Small intestine (tissue), 7 donors: ENCODE measurements at regions not wholly inside any gene's neighbourhood (a gene's known extent, or its start where the extent isn't known, plus 50 kb on each side); places are given as distances from the start of the nearest gene placed in this dataset.

Experiments
- DNase-seq, 2 donors: peaks; one replicate each; pipeline versions ENCODE4 v3.0.0 to v3.0.0-alpha.2; 2013
- FAIRE-seq: peaks from 2 replicates; lab custom pipeline; 2012; peaks lifted over from hg19 to GRCh38; lab: Jason Lieb, UNC
- H3K27ac ChIP-seq, 3 donors: one replicate each; pipeline ENCODE4 v1.5.1; 2013; ENCODE audit warnings: low read length in 2 of 3, mild to moderate bottlenecking in 2 of 3, control low read depth in 1 of 3, inconsistent platforms in 1 of 3, low read depth in 1 of 3, moderate library complexity in 1 of 3
- H3K27me3 ChIP-seq, 3 donors: one replicate each; pipeline ENCODE4 v1.6.1; 2013; ENCODE audit warnings: low read length in 3 of 3, inconsistent platforms in 1 of 3; ENCODE audit not compliant: control insufficient read depth in 3 of 3, insufficient read depth in 3 of 3
- H3K36me3 ChIP-seq, 3 donors: one replicate each; pipeline ENCODE4 v1.6.1; 2013; ENCODE audit warnings: low read length in 3 of 3, inconsistent platforms in 1 of 3, low read depth in 1 of 3, mild to moderate bottlenecking in 1 of 3, moderate library complexity in 1 of 3; ENCODE audit not compliant: control insufficient read depth in 3 of 3, insufficient read depth in 2 of 3
- H3K4me1 ChIP-seq, 3 donors: one replicate each; pipeline ENCODE4 v1.6.1; 2013; ENCODE audit warnings: low read length in 2 of 3, inconsistent platforms in 1 of 3, low read depth in 1 of 3, mild to moderate bottlenecking in 1 of 3, moderate library complexity in 1 of 3; ENCODE audit not compliant: control insufficient read depth in 3 of 3, insufficient read depth in 2 of 3
- H3K4me3 ChIP-seq, 3 donors: one replicate each; pipeline ENCODE4 v1.5.1; 2013; ENCODE audit warnings: low read length in 3 of 3, control low read depth in 1 of 3, inconsistent platforms in 1 of 3, low read depth in 1 of 3, mild to moderate bottlenecking in 1 of 3, moderate library complexity in 1 of 3
- H3K9me3 ChIP-seq, 2 donors: one replicate each; pipeline ENCODE4 v1.6.1; 2013; ENCODE audit warnings: low read depth in 1 of 2, low read length in 1 of 2; ENCODE audit not compliant: control insufficient read depth in 2 of 2, insufficient read depth in 1 of 2
- WGBS, 3 donors: extraction: QIAGEN DNeasy Blood & Tissue Kit; methylation state at CpG; one replicate each; pipeline ENCODE4 v1.1.7; 2013; 5-methylcytosine and 5-hydroxymethylcytosine counted together
- donor health status: healthy with polysubstance abuse.
- donor health status: control.
- donor health status: control.
- donor health status: Bipolar disorder and iron deficiency.
- donor health status: healthy.

GRCh38 chr12:105977652-105978051, 161.1 kb downstream of the NUAK1 start:
- Histone ChIP-seq H3K9me3 (no peaks in the 10 kb centered on the region), H3K27me3 (peaks cover 0 to 2% (median 0%) of the 10 kb centered on the region in 3 donors), H3K4me1 (no peaks in the 10 kb centered on the region), H3K4me3 (no peak overlapping the region), H3K36me3 (no peaks in the 10 kb centered on the region), H3K27ac (no peak overlapping the region)
- DNase-seq (no peak), FAIRE-seq (no peak)
- 81 to 90% (median 88%) methylated on average over 1 of the region's 1 CpG for WGBS, 3 donors

GRCh38 chr12:105978276-105978675, 160.5 kb downstream of the NUAK1 start:
- no peak overlapping the region for H3K27ac ChIP-seq
- no peaks in the 10 kb centered on the region for H3K36me3 ChIP-seq
- FAIRE-seq (no peak), DNase-seq (no peak)
- H3K27me3 ChIP-seq = peaks cover 0 to 2% (median 0%) of the 10 kb centered on the region in 3 donors
- no peak overlapping the region for H3K4me3 ChIP-seq
- no peaks in the 10 kb centered on the region for H3K4me1 ChIP-seq
- WGBS, 3 donors = 77 to 81% (median 79%) methylated on average over 3 of the region's 3 CpGs
- H3K9me3 ChIP-seq = no peaks in the 10 kb centered on the region

- Histone ChIP-seq H3K9me3 (no peaks in the 10 kb centered on the region), H3K4me3 (no peak overlapping the region), H3K36me3 (no peaks in the 10 kb centered on the region), H3K27ac (no peak overlapping the region), H3K27me3 (peaks cover 0 to 2% (median 0%) of the 10 kb centered on the region in 3 donors), H3K4me1 (no peaks in the 10 kb centered on the region)
- DNase-seq (no peak), FAIRE-seq (no peak)
- WGBS, 3 donors = 51 to 57% (median 53%) methylated on average over 3 of the region's 3 CpGs
Observed at GRCh38 chr12:105978686-105979085, 160.1 kb downstream of the NUAK1 start.

DNA sequence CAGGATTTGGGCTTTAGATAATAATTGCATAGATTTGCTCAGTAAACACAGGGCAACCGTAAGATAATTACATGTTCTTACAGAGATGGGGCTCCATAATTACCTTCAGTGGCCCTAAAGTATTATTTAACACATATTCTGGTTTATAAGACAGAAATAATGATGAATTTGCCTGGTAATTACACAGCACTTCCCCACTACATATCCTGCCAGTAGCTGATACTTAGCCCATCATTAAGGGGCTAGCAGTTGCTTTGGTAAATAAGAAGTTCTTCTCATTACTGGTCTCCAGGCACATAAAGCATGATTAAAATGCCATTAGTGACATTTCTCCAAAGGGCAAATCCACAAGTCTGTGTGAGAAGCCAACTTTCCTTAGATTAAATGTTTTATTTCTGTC, 158.7 kb downstream of the NUAK1 start:
- H3K4me3 ChIP-seq = no peak overlapping the region
- H3K27ac ChIP-seq = no peak overlapping the region
- WGBS, 3 donors = 39 to 77% (median 56%) methylated on average over 1 of the region's 1 CpG
- H3K27me3 ChIP-seq = peaks cover 0 to 3% (median 0%) of the 10 kb centered on the region in 3 donors
- H3K36me3 ChIP-seq = no peaks in the 10 kb centered on the region
- H3K9me3 ChIP-seq = no peaks in the 10 kb centered on the region
- FAIRE-seq (no peak), DNase-seq (no peak)
- H3K4me1 ChIP-seq = no peaks in the 10 kb centered on the region

- no peak for FAIRE-seq
- WGBS, 3 donors = 86 to 91% (median 88%) methylated on average over 5 of the region's 5 CpGs
Observed at GRCh38 chr12:105980533-105980932, 158.2 kb downstream of the NUAK1 start.

DNA sequence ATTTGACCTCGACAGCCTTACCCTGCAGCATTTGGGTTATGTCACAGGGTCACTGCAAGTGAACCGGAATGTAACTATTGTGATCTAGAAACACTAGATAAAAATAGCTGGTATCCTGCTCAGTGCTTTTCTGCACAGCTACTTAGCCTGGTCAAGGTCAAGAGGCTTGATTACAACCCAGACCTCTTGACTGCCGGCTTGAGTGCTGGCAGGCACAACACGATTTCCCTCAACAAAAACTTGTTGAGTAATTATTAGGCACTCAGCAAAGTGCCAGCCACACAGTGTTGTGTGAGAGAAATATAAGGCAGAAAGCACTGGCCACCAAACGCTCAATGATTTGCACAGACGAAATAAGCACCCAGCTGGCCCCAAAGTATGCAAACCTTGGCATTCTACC, 156.7 kb downstream of the NUAK1 start:
- H3K4me1 ChIP-seq = no peaks in the 10 kb centered on the region
- WGBS, 3 donors = 60 to 75% (median 61%) methylated on average over 6 of the region's 6 CpGs
- H3K27me3 ChIP-seq = peaks cover 0 to 5% (median 0%) of the 10 kb centered on the region in 3 donors
- H3K36me3 ChIP-seq = no peaks in the 10 kb centered on the region
- H3K4me3 ChIP-seq = no peak overlapping the region
- H3K27ac ChIP-seq = no peak overlapping the region
- FAIRE-seq = no peak
- H3K9me3 ChIP-seq = no peaks in the 10 kb centered on the region
- no peak for DNase-seq

More at GRCh38 chr12:105980533-105980932, 158.2 kb downstream of the NUAK1 start:
- H3K27ac ChIP-seq = no peak overlapping the region
- peaks cover 0 to 5% (median 0%) of the 10 kb centered on the region in 3 donors for H3K27me3 ChIP-seq
- H3K4me3 ChIP-seq = no peak overlapping the region
- no peaks in the 10 kb centered on the region for H3K9me3 ChIP-seq
- DNase-seq = no peak
- no peaks in the 10 kb centered on the region for H3K4me1 ChIP-seq
- H3K36me3 ChIP-seq = no peaks in the 10 kb centered on the region

- Histone ChIP-seq H3K36me3 (no peaks in the 10 kb centered on the region), H3K27me3 (peaks cover 0 to 5% (median 0%) of the 10 kb centered on the region in 3 donors), H3K4me1 (no peaks in the 10 kb centered on the region), H3K27ac (no peak overlapping the region), H3K9me3 (no peaks in the 10 kb centered on the region), H3K4me3 (no peak overlapping the region)
- FAIRE-seq (no peak), DNase-seq (no peak)
- WGBS, 3 donors = 70 to 85% (median 73%) methylated on average over 7 of the region's 7 CpGs
Observed at GRCh38 chr12:105983622-105984320, 155.0 kb downstream of the NUAK1 start.

GRCh38 chr12:105985383-105985782, 153.4 kb downstream of the NUAK1 start:
- DNase-seq = no peak
- no peak overlapping the region for H3K4me3 ChIP-seq
- no peak for FAIRE-seq
- no peaks in the 10 kb centered on the region for H3K36me3 ChIP-seq
- H3K27me3 ChIP-seq = peaks cover 0 to 5% (median 0%) of the 10 kb centered on the region in 3 donors
- no peaks in the 10 kb centered on the region for H3K9me3 ChIP-seq
- no peak overlapping the region for H3K27ac ChIP-seq
- 60 to 75% (median 64%) methylated on average over 2 of the region's 2 CpGs for WGBS, 3 donors
- no peaks in the 10 kb centered on the region for H3K4me1 ChIP-seq
